ENCODE measurements at regions not wholly inside any gene's neighbourhood (a gene's known extent, or its start where the extent isn't known, plus 50 kb on each side); places are given as distances from the start of the nearest gene placed in this dataset.

- TF ChIP-seq CTCF (IDR thresholded peaks at IDR 0.05; ENCODE audit: low read length) (no peak), EZH2phosphoT487 (IDR thresholded peaks at IDR 0.05; ENCODE audit: low read length) (no peak)
Measured at GRCh38 chr5:26582350-26583045, 455.9 kb downstream of the CDH9 start.

Measured in MM.1S (cell line).